ENCODE measurements at regions not wholly inside any gene's neighbourhood (a gene's known extent, or its start where the extent isn't known, plus 50 kb on each side); places are given as distances from the start of the nearest gene placed in this dataset.

- H2AFZ ChIP-seq (ENCODE audit: low read depth, low read length): no peak overlapping the region
- intact Hi-C loops (cut with micrococcal nuclease): no loop called here
Measured at GRCh38 chr1:38341694-38342093, 295.1 kb upstream of the POU3F1 start.

More at GRCh38 chr1:38341694-38342093, 295.1 kb upstream of the POU3F1 start:
- DNase-seq (ENCODE audit: low read depth, low spot score) (no peak), FAIRE-seq (no peak)
- ChIA-PET POLR2A (no interaction called here), CTCF (no interaction called here)
- Histone ChIP-seq H3K4me2 (ENCODE audit: insufficient read depth, low read length) (no peak overlapping the region), H3K9ac (replicated peaks; ENCODE audit: extremely low read depth, insufficient read depth, low read length) (no peak overlapping the region), H4K20me1 (replicated peaks; ENCODE audit: control insufficient read depth, extremely low read depth, insufficient read depth, low read length) (no peaks in the 10 kb centered on the region), H3K9me3 (replicated peaks; ENCODE audit: control insufficient read depth, insufficient read depth, low read length) (no peaks in the 10 kb centered on the region), H3K79me2 (ENCODE audit: control insufficient read depth, insufficient read depth, low read length) (no peaks in the 10 kb centered on the region), H3K4me3 (replicated peaks in 1 of 3; ENCODE audit: insufficient read depth in 1 of 3, low read depth in 1 of 3, low read length in 3 of 3) (no peak overlapping the region), H3K36me3 (ENCODE audit: control insufficient read depth in 2 of 2, extremely low read depth in 1 of 2, insufficient read depth in 2 of 2, low read length in 2 of 2) (no peaks in the 10 kb centered on the region), H3K27ac (ENCODE audit: insufficient read depth, low read depth, low read length) (no peak overlapping the region), H3K4me1 (ENCODE audit: control insufficient read depth, extremely low read depth, insufficient read depth, low read length) (no peaks in the 10 kb centered on the region), H3K27me3 (ENCODE audit: control insufficient read depth in 2 of 2, insufficient read depth in 2 of 2, low read length in 2 of 2) (no peaks in the 10 kb centered on the region), H3K9me1 (replicated peaks; ENCODE audit: control insufficient read depth, extremely low read depth, insufficient read depth, low read length) (no peaks in the 10 kb centered on the region)
- no TSS peak for BruUV-seq (replicated peaks)
- TF ChIP-seq MYC (IDR thresholded peaks at IDR 0.05; ENCODE audit: low read depth, low read length) (no peak), FOS (IDR thresholded peaks at IDR 0.05; ENCODE audit: borderline replicate concordance, insufficient read depth, low read length) (no peak), POLR2A (IDR thresholded peaks at IDR 0.05; ENCODE audit: low read depth, low read length) (no peak), CTCF (IDR thresholded peaks at IDR 0.05; ENCODE audit: extremely low read depth in 1 of 2, insufficient read depth in 1 of 2, low read depth in 1 of 2, low read length in 2 of 2) (no peak), EZH2 (IDR thresholded peaks at IDR 0.05; ENCODE audit: borderline replicate concordance, low read depth, low read length, severe bottlenecking) (no peak), POLR2AphosphoS5 (IDR thresholded peaks at IDR 0.05; ENCODE audit: insufficient read depth, low read depth, low read length) (no peak), MAX (IDR thresholded peaks at IDR 0.05; ENCODE audit: insufficient read depth, insufficient read length) (no peak), JUN (IDR thresholded peaks at IDR 0.05; ENCODE audit: borderline replicate concordance, insufficient read depth, insufficient read length, low read depth) (no peak), GATA2 (IDR thresholded peaks at IDR 0.05; ENCODE audit: insufficient read depth, insufficient read length, low read depth, low read length) (no peak)
- dilution Hi-C loops (cut with MboI; ENCODE audit: extremely low pct_ligation_motif_present, low sequenced_read_pairs): no loop called here
